NCI-H748 treated with DMSO at 0.1 percent for 48 hours (cell line): ENCODE measurements at regions not wholly inside any gene's neighbourhood (a gene's known extent, or its start where the extent isn't known, plus 50 kb on each side); places are given as distances from the start of the nearest gene placed in this dataset.

Experiments
- DNase-seq: peaks from one replicate; lab custom pipeline; 2025; lab: John Stamatoyannopoulos, UW

- no peak for DNase-seq
Observed at GRCh38 chr1:232555494-232556210, 74.3 kb downstream of the SIPA1L2 start.

DNA sequence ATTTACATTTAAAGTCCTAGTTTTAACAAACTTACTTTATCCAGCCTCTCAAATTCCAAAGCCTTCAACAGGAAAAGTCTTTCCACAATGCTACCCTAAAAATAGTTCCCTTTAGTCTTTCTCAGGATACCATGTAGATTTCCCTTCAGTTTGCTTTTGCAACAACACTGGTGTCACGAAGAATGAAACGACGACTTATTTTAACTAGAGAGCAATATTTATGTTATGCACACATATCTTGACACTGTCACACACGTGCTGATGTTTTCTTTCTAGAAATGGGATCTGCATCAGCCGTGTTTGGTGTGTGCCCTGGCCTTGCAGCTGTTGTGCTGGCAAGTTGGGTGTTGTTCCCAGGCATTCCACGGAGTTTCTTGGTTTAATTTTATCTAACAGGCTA is 75.5 kb downstream of the SIPA1L2 start:
- DNase-seq: no peak

DNA sequence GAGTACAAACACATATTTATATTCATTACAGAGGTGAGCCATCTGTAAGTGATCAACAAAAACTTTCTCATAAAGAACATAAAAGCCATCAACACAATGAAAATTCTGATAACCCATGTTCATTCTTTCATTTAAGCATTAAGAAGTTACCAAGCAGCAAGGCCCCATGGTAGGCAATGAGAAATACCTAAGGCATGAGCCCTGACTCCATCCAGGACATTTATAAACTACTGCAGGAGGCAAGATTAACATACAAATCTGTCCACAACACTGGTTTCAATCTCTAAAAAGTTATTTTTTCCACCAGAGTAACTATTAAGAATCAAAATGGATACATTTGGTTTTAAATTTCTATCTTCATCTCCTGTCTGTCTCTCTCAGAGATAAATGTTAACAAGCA is 76.1 kb downstream of the SIPA1L2 start:
- DNase-seq: no peak

DNA sequence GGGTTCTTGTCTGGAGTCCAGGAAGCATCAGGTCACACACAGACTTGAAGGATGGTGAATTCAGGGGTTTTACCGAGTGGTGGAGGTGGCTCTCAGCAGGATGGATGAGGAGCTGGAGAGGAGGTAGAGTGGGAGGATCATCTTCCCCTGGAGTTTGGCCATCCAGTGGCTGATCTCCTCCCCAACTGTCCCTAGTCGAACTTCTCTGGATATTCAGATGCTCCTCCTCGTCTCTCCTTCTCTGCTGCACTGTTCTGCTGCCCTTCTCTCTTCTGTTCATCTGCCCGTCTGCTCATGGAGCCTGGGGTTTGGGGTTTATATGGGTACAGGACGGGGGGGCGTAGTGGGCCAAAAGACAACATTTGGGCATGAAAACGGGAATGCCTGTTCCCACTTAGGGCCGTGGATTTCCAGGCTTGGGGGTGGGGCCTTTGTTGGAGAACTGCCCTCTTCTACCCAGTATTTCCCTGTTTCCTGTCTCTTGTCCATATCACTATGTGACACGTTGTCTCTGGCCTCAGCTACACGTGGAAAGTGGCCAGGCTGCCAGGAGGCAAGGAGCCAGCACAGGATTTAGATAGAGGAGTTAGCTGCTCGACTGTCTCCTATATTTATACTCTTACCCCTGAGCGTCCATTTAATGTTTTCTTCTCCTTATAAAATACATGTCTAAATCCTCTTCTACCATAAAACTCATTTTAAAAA is 76.7 kb downstream of the SIPA1L2 start:
- no peak for DNase-seq

DNA sequence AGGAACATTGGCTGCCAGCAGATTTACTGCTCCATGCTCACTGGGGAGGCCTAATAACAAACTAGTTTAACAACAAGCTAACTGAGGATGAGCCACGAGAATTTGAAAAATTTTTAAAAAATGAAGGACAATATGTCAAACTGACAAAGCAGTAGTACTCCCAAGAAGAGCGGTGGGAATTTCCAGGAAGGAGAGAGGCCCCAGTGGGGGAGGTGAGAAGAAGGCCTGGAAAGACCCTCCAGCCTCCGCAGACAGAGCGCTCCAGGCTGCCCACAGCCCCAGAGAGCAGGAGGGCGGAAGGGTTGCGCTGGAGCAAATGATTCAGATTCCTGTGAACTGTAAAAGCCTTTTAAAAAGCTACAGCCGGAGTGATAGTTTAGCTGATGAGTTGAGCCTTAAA is 78.5 kb downstream of the SIPA1L2 start:
- no peak for DNase-seq

- DNase-seq: no peak
Observed at GRCh38 chr1:232550007-232550406, 79.9 kb downstream of the SIPA1L2 start.

DNA sequence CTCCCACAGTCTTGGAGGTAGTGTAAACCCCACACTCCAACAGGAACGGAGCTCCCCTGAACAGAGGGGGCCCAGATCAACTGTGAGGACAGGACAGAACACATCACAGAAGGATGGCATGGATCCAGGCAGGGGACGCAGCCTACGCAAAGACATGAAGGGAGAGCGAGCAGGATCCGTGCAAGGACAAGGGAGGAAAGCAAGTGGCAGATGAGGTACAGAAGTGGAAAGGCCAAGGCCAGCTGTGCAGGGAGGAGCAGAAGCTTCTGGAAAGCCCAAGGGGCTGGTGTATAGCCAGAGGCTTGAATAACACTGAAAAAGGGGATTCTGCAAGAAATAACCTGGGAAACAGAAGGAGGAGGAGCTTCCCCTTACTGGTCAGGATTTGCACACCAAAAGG is 81.2 kb downstream of the SIPA1L2 start:
- DNase-seq: no peak

DNA sequence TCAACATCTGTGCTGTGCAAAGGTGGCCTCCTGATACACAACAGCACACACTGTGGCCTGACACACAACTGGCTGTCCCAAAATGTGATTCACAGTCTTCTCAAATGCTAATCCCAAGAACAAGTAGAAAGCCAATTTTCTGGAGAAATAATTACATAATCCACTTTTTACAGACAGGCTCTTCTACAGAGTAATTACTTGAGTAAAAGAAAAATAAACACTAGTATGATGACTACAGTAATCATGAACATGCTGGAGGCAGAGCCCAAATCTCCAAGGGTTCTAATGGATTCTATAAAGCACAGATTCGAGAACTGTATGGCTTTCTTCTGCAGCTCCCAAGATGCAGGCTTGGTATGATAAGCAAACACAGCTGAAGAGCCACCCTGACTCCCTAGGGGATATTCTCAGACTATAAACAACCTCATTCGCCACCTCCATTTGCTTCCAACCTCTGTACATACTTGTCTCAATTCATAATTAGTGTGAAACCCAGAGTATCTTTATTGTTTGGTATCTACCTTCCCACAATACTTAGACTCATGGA is 81.9 kb downstream of the SIPA1L2 start:
- DNase-seq: peak; percentile 48

- DNase-seq: peak; percentile 50
Observed at GRCh38 chr1:232542633-232543593, 87.0 kb downstream of the SIPA1L2 start.

- no peak for DNase-seq
Observed at GRCh38 chr1:232538943-232539302, 91.0 kb downstream of the SIPA1L2 start.

GRCh38 chr1:232538224-232538942 is 91.5 kb downstream of the SIPA1L2 start:
- no peak for DNase-seq

DNA sequence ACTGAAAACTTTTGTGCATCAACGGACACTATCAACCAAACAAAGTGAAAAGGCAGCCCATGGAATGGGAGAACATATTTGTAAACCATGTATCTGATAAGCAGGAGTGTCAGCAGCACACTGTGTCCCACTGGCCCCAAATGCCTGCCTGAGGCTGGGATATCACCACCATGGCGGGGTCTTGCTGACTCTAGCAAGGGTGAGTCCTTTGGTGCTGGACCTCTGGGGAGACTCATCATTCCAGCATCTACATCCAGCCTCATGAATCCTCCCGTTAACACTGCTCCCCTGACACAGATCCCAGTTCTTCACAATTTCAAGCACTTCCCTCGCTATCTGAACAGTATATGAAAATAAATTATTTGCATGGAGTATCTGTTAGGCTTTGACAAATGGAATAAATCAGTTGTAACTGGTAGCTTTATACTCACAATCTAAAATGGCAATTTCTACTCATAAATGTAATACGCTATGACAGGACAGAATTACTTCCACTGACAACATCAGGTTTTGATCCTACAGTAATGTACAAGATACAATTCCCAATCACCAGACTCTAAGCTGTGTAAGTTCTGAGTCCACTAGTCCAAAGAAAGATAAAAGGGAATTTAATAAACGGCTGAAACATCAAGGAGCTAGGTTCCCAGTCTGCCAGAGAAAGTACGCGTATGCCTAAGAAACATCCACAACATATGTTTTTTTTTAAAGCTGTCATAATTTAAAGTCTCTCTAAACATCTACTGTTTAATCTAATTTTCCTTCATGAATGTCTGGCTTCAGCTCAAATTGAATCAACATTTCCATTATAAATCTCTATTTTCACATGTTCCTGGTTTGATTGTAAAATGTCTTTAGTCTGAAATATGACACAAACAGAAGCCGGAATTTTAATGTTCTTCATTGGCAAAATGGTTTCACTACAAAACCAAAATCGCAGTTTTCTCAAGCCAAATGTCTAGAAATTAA is 95.1 kb downstream of the SIPA1L2 start:
- DNase-seq: no peak

- no peak for DNase-seq
Observed at GRCh38 chr1:232533328-232533727, 96.6 kb downstream of the SIPA1L2 start.

DNA sequence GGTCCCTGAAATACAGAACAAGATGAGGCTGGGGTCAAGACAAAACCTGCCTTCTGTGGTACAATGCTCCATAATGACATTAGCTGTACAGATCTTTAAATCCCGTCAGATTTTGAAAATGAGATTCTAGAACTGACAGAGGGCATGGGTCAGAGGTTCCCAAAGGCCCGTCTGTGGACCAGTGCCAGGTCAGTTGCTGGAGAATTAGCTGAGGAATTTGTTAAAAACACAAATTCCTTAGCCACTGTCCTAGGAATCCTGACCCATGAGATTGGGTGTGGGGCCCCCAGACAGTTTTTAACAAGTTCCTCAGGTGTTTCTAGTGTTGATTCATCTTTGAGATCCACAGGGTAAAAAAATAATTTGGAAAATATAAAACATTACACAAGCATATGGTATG is 97.0 kb downstream of the SIPA1L2 start:
- DNase-seq: no peak

GRCh38 chr1:232531291-232531690 is 98.6 kb downstream of the SIPA1L2 start:
- no peak for DNase-seq

- no peak for DNase-seq
Observed at GRCh38 chr1:232529747-232530146, 100.2 kb downstream of the SIPA1L2 start.

DNA sequence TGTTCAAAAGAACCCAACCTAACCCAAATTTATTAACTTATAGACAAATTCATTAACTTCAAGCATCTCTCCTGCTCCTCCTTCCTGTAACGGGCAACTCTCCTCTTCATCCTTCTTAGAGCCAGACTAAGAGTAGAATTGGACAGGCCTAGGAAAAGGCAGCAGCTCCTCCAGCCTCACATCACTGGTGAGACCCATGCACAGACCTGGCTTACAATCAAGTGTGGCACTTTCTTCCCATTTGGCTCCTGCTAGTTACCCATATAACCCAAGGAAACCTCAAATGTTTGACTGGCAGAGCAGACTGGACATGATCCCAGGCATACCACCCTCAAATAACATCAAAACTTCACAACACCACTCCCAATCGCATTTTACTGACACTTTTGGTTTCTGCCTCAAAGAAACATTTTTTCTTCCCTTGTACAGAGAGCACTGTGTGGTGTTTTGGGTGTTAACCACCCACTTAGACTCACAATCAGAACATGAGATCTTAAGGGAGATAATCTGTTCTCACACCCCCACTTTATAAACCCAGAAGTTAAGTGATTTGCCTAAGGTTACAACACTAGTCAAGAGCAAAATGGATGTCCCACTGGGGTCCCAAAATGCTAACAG is 101.4 kb downstream of the SIPA1L2 start:
- DNase-seq: no peak

- DNase-seq: no peak
Observed at GRCh38 chr1:232524056-232524455, 105.9 kb downstream of the SIPA1L2 start.

- no peak for DNase-seq
Observed at GRCh38 chr1:232522189-232522588, 107.7 kb downstream of the SIPA1L2 start.

DNA sequence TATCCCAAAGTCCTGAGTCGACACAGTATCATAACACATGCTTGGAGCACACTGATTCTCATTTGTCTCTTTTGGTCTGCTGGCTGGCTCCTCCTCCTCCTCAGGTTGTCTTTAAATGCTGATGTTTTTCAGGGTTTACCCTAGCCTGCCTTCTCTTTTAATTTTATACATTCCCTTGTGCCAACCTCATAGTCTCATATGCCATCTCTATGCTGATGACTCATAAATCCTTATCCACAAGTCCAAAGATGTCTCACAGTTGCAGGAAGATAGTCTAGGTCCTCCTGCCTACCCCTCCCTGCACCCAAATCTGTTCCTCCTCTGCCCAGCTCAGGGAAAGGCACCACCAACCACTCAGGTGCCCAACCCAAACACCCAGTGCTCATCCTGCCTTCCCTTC is 108.3 kb downstream of the SIPA1L2 start:
- DNase-seq: no peak
